Breast epithelium (tissue), 4 donors: ENCODE measurements at regions not wholly inside any gene's neighbourhood (a gene's known extent, or its start where the extent isn't known, plus 50 kb on each side); places are given as distances from the start of the nearest gene placed in this dataset.

ENCODE experiments used
- DNase-seq, 2 donors: peaks; one replicate each; pipeline ENCODE4 v3.0.0-alpha.2; 2019; ENCODE audit warnings: low spot score in 2 of 2
- H3K27ac ChIP-seq, 2 donors: fragments of 200-600 bp; sonication (generic) in 1 of 2; one replicate each; pipeline ENCODE4 v1.5.1; 2016 to 2019; ENCODE audit warnings: mild to moderate bottlenecking in 1 of 2
- H3K27me3 ChIP-seq, 2 donors: fragments of 200-600 bp; sonication (generic) in 1 of 2; one replicate each; pipeline versions ENCODE4 v1.5.1 to v1.6.0; 2017 to 2019; ENCODE audit warnings: control low read depth in 1 of 2, mild to moderate bottlenecking in 1 of 2
- H3K36me3 ChIP-seq: fragments of 200-600 bp; one replicate; pipeline ENCODE4 v1.5.1; 2019
- H3K4me1 ChIP-seq, 2 donors: fragments of 200-600 bp; sonication (generic); one replicate each; pipeline ENCODE4 v1.5.1; 2016 to 2019; ENCODE audit warnings: control low read depth in 1 of 2
- H3K4me3 ChIP-seq, 3 donors: fragments of 200-600 bp; sonication (generic); 1 replicate in 2 of 3; 2 replicates in 1 of 3; pipeline ENCODE4 v1.5.1; 2016 to 2019; ENCODE audit warnings: mild to moderate bottlenecking in 3 of 3, moderate library complexity in 2 of 3
- H3K9me3 ChIP-seq, 2 donors: fragments of 200-600 bp; sonication (generic) in 1 of 2; one replicate each; pipeline ENCODE4 v1.5.1; 2016 to 2019; ENCODE audit warnings: control low read depth in 1 of 2
- CTCF ChIP-seq, 3 donors: fragments of 450-650 bp; IDR thresholded peaks; one replicate each; pipeline ENCODE4 v1.5.1; 2016 to 2017; ENCODE audit warnings: antibody characterized with exemption in 3 of 3, mild to moderate bottlenecking in 3 of 3, moderate library complexity in 3 of 3
- POLR2A ChIP-seq: fragments of 450-650 bp; IDR thresholded peaks from one replicate; pipeline ENCODE4 v1.6.1; 2016; ENCODE audit warnings: antibody characterized with exemption, mild to moderate bottlenecking, moderate library complexity
- POLR2AphosphoS5 ChIP-seq, 3 donors: sonication (generic); formaldehyde crosslinking; IDR thresholded peaks; one replicate each; pipeline ENCODE4 v1.6.1; 2017; ENCODE audit warnings: antibody characterized with exemption in 3 of 3
- intact Hi-C: fragments of 100-400 bp; cut with DNase I; formaldehyde crosslinking; loops from one replicate; pipeline ENCODE4 v1.15.1; 2023; ENCODE audit warnings: low total_unique reads

- Histone ChIP-seq H3K9me3 (no peaks in the 10 kb centered on the region), H3K4me3 (no peak overlapping the region), H3K4me1 (no peaks in the 10 kb centered on the region), H3K36me3 (no peaks in the 10 kb centered on the region), H3K27ac (no peak overlapping the region), H3K27me3 (no peaks in the 10 kb centered on the region)
- intact Hi-C loops: loop anchor here (10.0 kb wide), 1 partner anchor 631 kb away; no protein-coding TSS in a partner anchor
- TF ChIP-seq CTCF (IDR thresholded peaks at IDR 0.05) (no peak), POLR2A (no peak), POLR2AphosphoS5 (IDR thresholded peaks at IDR 0.05) (no peak)
- no peak for DNase-seq
Measured at GRCh38 chr9:99725852-99726251, 95.8 kb upstream of the NR4A3 start.

- no peaks in the 10 kb centered on the region for H3K4me1 ChIP-seq
- no peak overlapping the region for H3K27ac ChIP-seq
- TF ChIP-seq POLR2A (no peak), POLR2AphosphoS5 (IDR thresholded peaks at IDR 0.05) (no peak), CTCF (IDR thresholded peaks at IDR 0.05) (no peak)
Measured at GRCh38 chr9:99726758-99727157, 94.9 kb upstream of the NR4A3 start.

GRCh38 chr9:99730062-99730461 lies 91.6 kb upstream of the NR4A3 start:
- H3K4me1 ChIP-seq: no peaks in the 10 kb centered on the region
- no peak overlapping the region for H3K27ac ChIP-seq
- DNase-seq: no peak
- no peaks in the 10 kb centered on the region for H3K9me3 ChIP-seq
- no peak overlapping the region for H3K4me3 ChIP-seq
- no peaks in the 10 kb centered on the region for H3K27me3 ChIP-seq
- no peaks in the 10 kb centered on the region for H3K36me3 ChIP-seq
- intact Hi-C loops: no loop called here
- TF ChIP-seq POLR2A: no peak
- no peak for TF ChIP-seq POLR2AphosphoS5 (IDR thresholded peaks at IDR 0.05)
- no peak for TF ChIP-seq CTCF (IDR thresholded peaks at IDR 0.05)

More at GRCh38 chr9:99726758-99727157, 94.9 kb upstream of the NR4A3 start:
- H3K4me3 ChIP-seq: no peak overlapping the region
- intact Hi-C loops: loop anchor here (10.0 kb wide), 1 partner anchor 632 kb away; no protein-coding TSS in a partner anchor
- H3K36me3 ChIP-seq: no peaks in the 10 kb centered on the region
- no peaks in the 10 kb centered on the region for H3K27me3 ChIP-seq
- DNase-seq: no peak
- H3K9me3 ChIP-seq: no peaks in the 10 kb centered on the region

- TF ChIP-seq POLR2AphosphoS5 (IDR thresholded peaks at IDR 0.05): no peak
- no peak for TF ChIP-seq CTCF (IDR thresholded peaks at IDR 0.05)
- TF ChIP-seq POLR2A: no peak
- no peaks in the 10 kb centered on the region for H3K36me3 ChIP-seq
- H3K4me1 ChIP-seq: no peaks in the 10 kb centered on the region
- no peak overlapping the region for H3K4me3 ChIP-seq
- intact Hi-C loops: no loop called here
- H3K27ac ChIP-seq: no peak overlapping the region
- H3K9me3 ChIP-seq: no peaks in the 10 kb centered on the region
- no peak for DNase-seq
- H3K27me3 ChIP-seq: no peaks in the 10 kb centered on the region
Measured at GRCh38 chr9:99731950-99732349, 89.7 kb upstream of the NR4A3 start.

- intact Hi-C loops: no loop called here
- peak overlapping the region in 1 of 3 donors; percentile 24 for H3K4me3 ChIP-seq
Measured at GRCh38 chr9:99732715-99733114, 89.0 kb upstream of the NR4A3 start.

More at GRCh38 chr9:99732715-99733114, 89.0 kb upstream of the NR4A3 start:
- no peaks in the 10 kb centered on the region for H3K36me3 ChIP-seq
- no peak for TF ChIP-seq CTCF (IDR thresholded peaks at IDR 0.05)
- TF ChIP-seq POLR2AphosphoS5 (IDR thresholded peaks at IDR 0.05): no peak
- no peak for TF ChIP-seq POLR2A
- H3K27me3 ChIP-seq: no peaks in the 10 kb centered on the region
- no peak for DNase-seq
- no peaks in the 10 kb centered on the region for H3K9me3 ChIP-seq
- H3K27ac ChIP-seq: peak overlapping the region in 1 of 2 donors; percentile 53
- no peaks in the 10 kb centered on the region for H3K4me1 ChIP-seq
